NB4 (cell line): ENCODE measurements at regions not wholly inside any gene's neighbourhood (a gene's known extent, or its start where the extent isn't known, plus 50 kb on each side); places are given as distances from the start of the nearest gene placed in this dataset.

ENCODE experiments used
- DNase-seq: peaks from one replicate; pipeline ENCODE4 v3.0.0; 2010; ENCODE audit warnings: low read depth
- H3K4me3 ChIP-seq: one replicate; pipeline ENCODE4 v1.5.1; 2011; ENCODE audit warnings: mild to moderate bottlenecking, low read depth, low read length, moderate library complexity
- MYC ChIP-seq: IDR thresholded peaks from 2 replicates; pipeline ENCODE4 v1.6.1; 2011; ENCODE audit warnings: low read depth, low read length
- POLR2A ChIP-seq: IDR thresholded peaks from 2 replicates; pipeline ENCODE4 v1.6.1; 2011; ENCODE audit warnings: mild to moderate bottlenecking; ENCODE audit not compliant: insufficient read length; ENCODE audit errors: extremely low read depth
- TF ChIP-seq, protein P1 (sequence below): IDR thresholded peaks from one replicate; pipeline ENCODE4 v1.5.1; 2012; ENCODE audit warnings: low read depth, low read length
- TF ChIP-seq, protein P2 (sequence below): IDR thresholded peaks from 2 replicates; pipeline ENCODE4 v1.6.1; 2011; ENCODE audit warnings: low read depth, low read length

DNA sequence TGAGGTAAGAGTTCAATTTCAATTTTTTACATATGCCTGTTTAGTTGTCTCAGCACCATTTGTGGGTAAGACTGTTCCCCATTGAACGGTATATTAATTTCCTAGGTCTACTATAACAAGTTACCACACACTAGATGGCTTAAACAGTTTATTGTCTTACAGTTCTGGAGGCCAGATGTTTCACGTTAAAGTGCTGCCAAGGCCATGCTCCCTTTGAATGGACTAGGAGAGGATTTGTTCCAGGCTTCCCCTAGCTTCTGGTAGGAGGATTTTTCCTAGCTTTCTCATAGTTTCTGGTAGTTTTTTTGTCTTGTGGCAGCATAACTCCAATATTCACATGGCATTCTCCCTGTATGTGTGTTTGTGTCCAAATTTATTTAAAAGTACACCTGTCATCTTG lies 149.3 kb upstream of the CYSLTR1 start:
- no peak for DNase-seq
- H3K4me3 ChIP-seq, result no peak overlapping the region
- TF ChIP-seq, protein P1, sequence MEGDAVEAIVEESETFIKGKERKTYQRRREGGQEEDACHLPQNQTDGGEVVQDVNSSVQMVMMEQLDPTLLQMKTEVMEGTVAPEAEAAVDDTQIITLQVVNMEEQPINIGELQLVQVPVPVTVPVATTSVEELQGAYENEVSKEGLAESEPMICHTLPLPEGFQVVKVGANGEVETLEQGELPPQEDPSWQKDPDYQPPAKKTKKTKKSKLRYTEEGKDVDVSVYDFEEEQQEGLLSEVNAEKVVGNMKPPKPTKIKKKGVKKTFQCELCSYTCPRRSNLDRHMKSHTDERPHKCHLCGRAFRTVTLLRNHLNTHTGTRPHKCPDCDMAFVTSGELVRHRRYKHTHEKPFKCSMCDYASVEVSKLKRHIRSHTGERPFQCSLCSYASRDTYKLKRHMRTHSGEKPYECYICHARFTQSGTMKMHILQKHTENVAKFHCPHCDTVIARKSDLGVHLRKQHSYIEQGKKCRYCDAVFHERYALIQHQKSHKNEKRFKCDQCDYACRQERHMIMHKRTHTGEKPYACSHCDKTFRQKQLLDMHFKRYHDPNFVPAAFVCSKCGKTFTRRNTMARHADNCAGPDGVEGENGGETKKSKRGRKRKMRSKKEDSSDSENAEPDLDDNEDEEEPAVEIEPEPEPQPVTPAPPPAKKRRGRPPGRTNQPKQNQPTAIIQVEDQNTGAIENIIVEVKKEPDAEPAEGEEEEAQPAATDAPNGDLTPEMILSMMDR, result no peak
- TF ChIP-seq, protein P2, sequence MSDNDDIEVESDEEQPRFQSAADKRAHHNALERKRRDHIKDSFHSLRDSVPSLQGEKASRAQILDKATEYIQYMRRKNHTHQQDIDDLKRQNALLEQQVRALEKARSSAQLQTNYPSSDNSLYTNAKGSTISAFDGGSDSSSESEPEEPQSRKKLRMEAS, result no peak
- TF ChIP-seq POLR2A, result no peak

DNA sequence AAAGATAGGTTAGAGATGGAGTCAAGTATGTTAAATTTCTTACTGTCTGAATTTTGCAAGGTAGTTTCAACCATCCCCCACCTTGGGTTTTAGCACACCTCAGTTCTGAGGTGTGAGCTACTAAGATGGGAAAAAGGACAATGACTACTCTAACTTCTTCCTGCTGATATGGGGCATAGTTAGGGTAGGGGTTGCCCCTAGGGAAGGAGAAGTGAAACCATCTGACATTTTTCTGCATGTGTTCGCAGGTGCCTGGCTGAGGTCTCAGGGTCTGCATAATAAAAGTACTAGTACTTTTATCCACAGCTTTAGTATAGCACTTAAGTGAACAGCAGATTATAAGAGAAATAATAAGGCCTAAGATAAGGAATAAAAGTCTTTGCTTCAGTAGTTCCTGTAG lies 129.5 kb upstream of the CYSLTR1 start:
- H3K4me3 ChIP-seq, result no peak overlapping the region

DNA sequence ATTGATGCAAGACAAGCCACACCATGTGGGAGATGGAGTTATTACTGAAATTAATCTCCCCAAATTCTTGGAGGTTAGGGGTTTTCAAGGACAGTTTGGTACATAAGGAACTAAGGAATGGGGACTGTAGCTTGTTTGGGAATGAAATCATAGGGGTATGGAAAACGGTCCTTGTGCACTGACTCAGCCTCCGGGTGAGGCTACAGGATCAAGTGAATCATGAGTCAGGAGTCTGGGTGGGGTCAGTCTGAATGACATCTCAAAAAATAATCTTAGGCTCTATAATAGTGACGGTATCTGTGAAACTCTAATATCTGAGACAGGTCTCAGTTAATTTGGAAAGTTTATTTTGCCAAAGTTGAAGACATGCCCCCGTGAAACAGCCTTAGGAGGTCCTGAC lies 128.5 kb upstream of the CYSLTR1 start:
- no peak for DNase-seq
- TF ChIP-seq MYC (no peak), POLR2A (no peak)
- TF ChIP-seq, protein P1, result no peak
- TF ChIP-seq, protein P2, result no peak
- H3K4me3 ChIP-seq, result no peak overlapping the region

More for the DNA sequence above, 129.5 kb upstream of the CYSLTR1 start:
- TF ChIP-seq, protein P1, result no peak
- TF ChIP-seq, protein P2, result no peak
- TF ChIP-seq POLR2A, result no peak
- no peak for TF ChIP-seq MYC
- no peak for DNase-seq

DNA sequence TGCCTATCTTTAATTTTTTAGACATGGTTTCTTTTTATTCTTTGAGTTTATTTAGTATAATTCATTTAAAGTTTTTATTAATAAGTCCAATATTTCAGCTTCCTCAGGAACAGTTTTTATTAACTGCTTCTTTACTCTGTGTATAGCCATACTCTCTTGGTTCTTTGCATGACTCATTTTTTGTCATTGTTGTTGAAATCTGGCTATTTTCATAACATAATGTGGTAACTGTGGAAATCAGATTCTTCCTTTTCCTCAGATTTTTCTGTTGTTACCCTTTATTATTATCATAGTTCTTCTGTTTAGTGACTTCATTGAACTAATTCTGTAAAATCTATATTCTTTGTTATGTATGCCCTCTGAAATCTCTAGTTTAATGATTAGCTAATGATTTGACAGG lies 124.9 kb upstream of the CYSLTR1 start:
- H3K4me3 ChIP-seq, result no peak overlapping the region
- DNase-seq, result no peak
- no peak for TF ChIP-seq POLR2A

DNA sequence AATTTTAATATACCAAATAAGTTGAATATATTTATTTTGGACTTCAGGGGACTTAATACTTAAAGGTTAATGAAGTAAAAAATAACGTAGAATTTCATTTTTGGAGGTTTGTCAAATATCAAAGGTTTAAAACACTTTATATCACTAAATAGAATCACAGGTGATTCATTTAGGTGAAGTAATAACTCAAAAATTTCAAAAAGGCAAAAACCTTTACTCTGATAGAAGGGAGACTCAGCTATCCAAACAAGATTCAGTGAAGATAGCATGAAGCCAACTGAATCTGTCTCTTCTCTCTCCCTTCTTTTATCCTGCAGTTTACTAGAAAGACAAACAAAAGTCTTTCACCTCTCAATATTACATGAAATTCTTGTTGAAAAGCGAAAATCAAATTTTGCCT lies 110.2 kb upstream of the CYSLTR1 start:
- no peak overlapping the region for H3K4me3 ChIP-seq
- TF ChIP-seq MYC (no peak), POLR2A (no peak)
- TF ChIP-seq, protein P1, result no peak
- TF ChIP-seq, protein P2, result no peak
- DNase-seq, result no peak

DNA sequence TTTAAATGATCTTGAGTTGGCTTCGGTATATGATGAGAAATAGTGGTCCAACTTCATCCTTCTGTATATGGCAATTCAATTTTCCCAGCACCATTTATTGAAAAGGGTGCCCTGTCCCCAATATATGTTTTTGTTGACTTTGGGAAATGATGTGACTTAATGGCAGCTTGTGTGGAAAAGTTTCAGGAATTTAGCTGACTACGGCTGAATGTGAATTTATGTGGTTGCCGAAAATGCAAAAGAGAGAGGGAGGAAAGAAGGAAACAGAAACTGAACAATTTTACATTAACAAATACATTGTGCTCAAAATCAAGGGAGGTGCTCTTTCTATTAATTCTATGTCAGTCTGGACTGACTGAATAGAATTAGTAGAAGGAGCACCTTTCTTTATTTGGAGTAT lies 101.8 kb upstream of the CYSLTR1 start:
- DNase-seq, result no peak
- TF ChIP-seq, protein P1, result no peak
- TF ChIP-seq POLR2A (no peak), MYC (no peak)
- TF ChIP-seq, protein P2, result no peak
- H3K4me3 ChIP-seq, result no peak overlapping the region
